Lung (tissue), 11 donors: ENCODE measurements at regions not wholly inside any gene's neighbourhood (a gene's known extent, or its start where the extent isn't known, plus 50 kb on each side); places are given as distances from the start of the nearest gene placed in this dataset.
A peak's percentile ranks its signal among the peaks of the same experiment; 100 is the strongest.
"Not testable (repeated sequence)": the region's sequence is repeated elsewhere in the genome, so short reads cannot be mapped to it uniquely, and the experiment has no call there.

Experiments
- ATAC-seq: fragments of 200-7000 bp; cut with Tn5 transposase; one replicate; pipeline ENCODE4 v1.9.1; 2020; ENCODE audit warnings: moderate number of reproducible peaks; ENCODE audit not compliant: insufficient read depth, low FRiP score
- DNase-seq, 3 donors: peaks; one replicate each; pipeline ENCODE4 v3.0.0-alpha.2; 2013 to 2017
- H3K27ac ChIP-seq, 2 donors: one replicate each; pipeline ENCODE4 v1.5.1; 2013; ENCODE audit warnings: mild to moderate bottlenecking in 2 of 2, moderate library complexity in 2 of 2, control low read depth in 1 of 2, inconsistent platforms in 1 of 2, low read depth in 1 of 2, low read length in 1 of 2
- H3K27me3 ChIP-seq, 3 donors: one replicate each; pipeline ENCODE4 v1.5.1; 2013; ENCODE audit warnings: low read length in 2 of 3; ENCODE audit not compliant: control insufficient read depth in 3 of 3, insufficient read depth in 3 of 3
- H3K36me3 ChIP-seq, 4 donors: one replicate each; pipeline ENCODE4 v1.5.1; 2013; ENCODE audit warnings: low read length in 4 of 4, mild to moderate bottlenecking in 1 of 4, moderate library complexity in 1 of 4; ENCODE audit not compliant: control insufficient read depth in 4 of 4, insufficient read depth in 4 of 4
- H3K4me1 ChIP-seq, 5 donors: one replicate each; pipeline ENCODE4 v1.5.1; 2013; ENCODE audit warnings: low read length in 5 of 5, mild to moderate bottlenecking in 2 of 5, moderate library complexity in 1 of 5; ENCODE audit not compliant: control insufficient read depth in 5 of 5, insufficient read depth in 5 of 5
- H3K4me3 ChIP-seq: one replicate; pipeline ENCODE4 v1.5.1; 2013; ENCODE audit warnings: mild to moderate bottlenecking, control low read depth, moderate library complexity
- H3K9ac ChIP-seq, 2 donors: one replicate each; pipeline ENCODE4 v1.5.1; 2013; ENCODE audit warnings: low read length in 2 of 2, control low read depth in 1 of 2; ENCODE audit not compliant: insufficient read depth in 1 of 2
- H3K9me3 ChIP-seq, 4 donors: one replicate each; pipeline ENCODE4 v1.5.1; 2013; ENCODE audit warnings: low read length in 3 of 4, mild to moderate bottlenecking in 1 of 4, moderate library complexity in 1 of 4; ENCODE audit not compliant: control insufficient read depth in 4 of 4, insufficient read depth in 3 of 4
- CTCF ChIP-seq: IDR thresholded peaks from 2 replicates; pipeline ENCODE4 v1.5.1; 2012; ENCODE audit warnings: mild to moderate bottlenecking; ENCODE audit errors: control extremely low read depth, extremely low read depth
- WGBS, 2 donors: extraction: QIAGEN DNeasy Blood & Tissue Kit; methylation state at CpG; one replicate each; pipeline ENCODE4 v1.1.7; 2013; 5-methylcytosine and 5-hydroxymethylcytosine counted together
- donor health status: control.
- donor health status: control.
- donor health status: Bipolar disorder and iron deficiency.
- donor health status: healthy.
- donor health status: DM: yes; HTN: yes; CAD: no.

DNA sequence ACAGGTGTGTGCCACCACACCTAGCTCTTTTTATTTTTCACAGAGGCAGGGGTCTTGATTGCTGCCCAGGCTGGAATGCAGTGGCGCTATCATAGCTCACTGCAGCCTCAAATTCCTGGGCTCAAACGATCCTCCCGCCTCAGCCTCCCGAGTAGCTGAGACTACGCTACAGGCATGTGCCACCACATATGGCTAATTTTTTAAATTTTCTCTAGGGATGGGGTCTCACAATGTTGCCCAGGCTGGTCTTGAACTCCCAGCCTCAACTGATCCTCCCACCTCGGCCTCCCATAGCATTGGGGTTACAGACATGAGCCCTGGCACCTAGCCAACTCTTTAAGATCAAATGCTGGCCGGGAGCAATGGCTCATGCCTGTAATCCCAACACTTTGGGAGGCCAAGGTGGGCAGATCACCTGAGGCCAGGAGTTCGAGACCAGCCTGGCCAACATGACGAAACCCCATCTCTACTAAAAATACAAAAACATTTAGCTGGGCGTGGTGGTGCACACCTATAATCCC lies 50.6 kb upstream of the MYL10 start:
- WGBS, 2 donors, result 94 to 96% methylated on average over 10 of the region's 10 CpGs
- H3K36me3 ChIP-seq, H3K27ac ChIP-seq: not testable (repeated sequence)

GRCh38 chr7:101680406-101681145 lies 51.5 kb upstream of the MYL10 start:
- ATAC-seq, result no peak
- Histone ChIP-seq H3K4me3 (no peak overlapping the region), H3K27ac (no peak overlapping the region), H3K27me3 (no peaks in the 10 kb centered on the region), H3K9me3 (no peaks in the 10 kb centered on the region), H3K36me3 (no peaks in the 10 kb centered on the region), H3K9ac (no peak overlapping the region), H3K4me1 (peaks cover 0 to 11% (median 4%) of the 10 kb centered on the region in 5 donors)
- no peak for DNase-seq
- no peak for TF ChIP-seq CTCF
- 85 to 87% methylated on average over 22 of the region's 22 CpGs for WGBS, 2 donors

More for the DNA sequence above, 50.6 kb upstream of the MYL10 start:
- H3K27me3 ChIP-seq, ATAC-seq, DNase-seq, H3K4me3 ChIP-seq, H3K9me3 ChIP-seq, H3K9ac ChIP-seq: not testable (repeated sequence)
- peaks cover 0 to 11% (median 4%) of the 10 kb centered on the region in 5 donors for H3K4me1 ChIP-seq

GRCh38 chr7:101681170-101682007 lies 52.3 kb upstream of the MYL10 start:
- Histone ChIP-seq H3K4me1 (peaks cover 0 to 11% (median 4%) of the 10 kb centered on the region in 5 donors), H3K9me3 (no peaks in the 10 kb centered on the region), H3K9ac (peak overlapping the region in 1 of 2 donors; percentile 5), H3K4me3 (no peak overlapping the region), H3K27ac (no peak overlapping the region), H3K36me3 (no peaks in the 10 kb centered on the region), H3K27me3 (no peaks in the 10 kb centered on the region)
- 37 to 61% methylated on average over 14 of the region's 14 CpGs for WGBS, 2 donors
- peak; percentile 58 for ATAC-seq
- peak; percentile 69 to 75 (median 72) for DNase-seq
- no peak for TF ChIP-seq CTCF

- no peak for TF ChIP-seq CTCF
- 48 to 63% methylated on average over 5 of the region's 5 CpGs for WGBS, 2 donors
- ATAC-seq, result no peak
Measured at GRCh38 chr7:101684983-101685330, 55.9 kb upstream of the MYL10 start.

More at GRCh38 chr7:101684983-101685330, 55.9 kb upstream of the MYL10 start:
- H3K4me1 ChIP-seq, result peaks cover 0 to 12% (median 7%) of the 10 kb centered on the region in 5 donors
- no peak overlapping the region for H3K4me3 ChIP-seq
- H3K9me3 ChIP-seq, result peaks cover 0 to 1% (median 0%) of the 10 kb centered on the region in 4 donors
- H3K36me3 ChIP-seq, result no peaks in the 10 kb centered on the region
- no peak overlapping the region for H3K9ac ChIP-seq
- H3K27ac ChIP-seq, result no peak overlapping the region
- peaks cover 0 to 2% (median 0%) of the 10 kb centered on the region in 3 donors for H3K27me3 ChIP-seq
- no peak for DNase-seq
